Subcutaneous abdominal adipose tissue (tissue), 5 donors: ENCODE measurements at regions not wholly inside any gene's neighbourhood (a gene's known extent, or its start where the extent isn't known, plus 50 kb on each side); places are given as distances from the start of the nearest gene placed in this dataset.

Experiments
- H3K27ac ChIP-seq: one replicate; pipeline ENCODE4 v1.7.0; 2013; ENCODE audit warnings: low read depth, mild to moderate bottlenecking, inconsistent platforms, low read length, moderate library complexity
- H3K27me3 ChIP-seq, 5 donors: one replicate each; pipeline ENCODE4 v1.7.0; 2013; ENCODE audit warnings: low read length in 5 of 5, inconsistent platforms in 1 of 5; ENCODE audit not compliant: control insufficient read depth in 5 of 5, insufficient read depth in 4 of 5
- H3K36me3 ChIP-seq, 5 donors: one replicate each; pipeline ENCODE4 v1.7.0; 2013; ENCODE audit warnings: low read length in 5 of 5; ENCODE audit not compliant: control insufficient read depth in 5 of 5, insufficient read depth in 5 of 5
- H3K4me1 ChIP-seq, 5 donors: one replicate each; pipeline ENCODE4 v1.7.0; 2013; ENCODE audit warnings: low read length in 5 of 5, mild to moderate bottlenecking in 3 of 5, moderate library complexity in 1 of 5; ENCODE audit not compliant: control insufficient read depth in 5 of 5, insufficient read depth in 5 of 5
- H3K4me3 ChIP-seq, 5 donors: one replicate each; pipeline ENCODE4 v1.7.0; 2013; ENCODE audit warnings: low read length in 5 of 5, low read depth in 1 of 5
- H3K9ac ChIP-seq, 5 donors: one replicate each; pipeline ENCODE4 v1.7.0; 2013; ENCODE audit warnings: low read length in 5 of 5, mild to moderate bottlenecking in 4 of 5, moderate library complexity in 3 of 5
- H3K9me3 ChIP-seq, 5 donors: one replicate each; pipeline ENCODE4 v1.7.0; 2013; ENCODE audit warnings: low read length in 5 of 5; ENCODE audit not compliant: control insufficient read depth in 5 of 5
- donor health status: healthy.
- donor health status: healthy.
- donor health status: healthy.
- donor health status: healthy.
- donor health status: healthy.

- no peak overlapping the region for H3K9ac ChIP-seq
- H3K27ac ChIP-seq = no peak overlapping the region
- H3K9me3 ChIP-seq = no peaks in the 10 kb centered on the region
- H3K4me1 ChIP-seq = no peaks in the 10 kb centered on the region
- no peaks in the 10 kb centered on the region for H3K27me3 ChIP-seq
- H3K36me3 ChIP-seq = no peaks in the 10 kb centered on the region
- H3K4me3 ChIP-seq = no peak overlapping the region
These were observed 257.8 kb upstream of the TARS1 start for GRCh38 chr5:33182986-33183385.

GRCh38 chr5:33184367-33184766, 256.4 kb upstream of the TARS1 start:
- Histone ChIP-seq H3K4me1 (no peaks in the 10 kb centered on the region), H3K27me3 (no peaks in the 10 kb centered on the region), H3K4me3 (no peak overlapping the region), H3K9me3 (peaks cover 0 to 4% (median 2%) of the 10 kb centered on the region in 5 donors), H3K36me3 (no peaks in the 10 kb centered on the region), H3K27ac (no peak overlapping the region), H3K9ac (no peak overlapping the region)

GRCh38 chr5:33188089-33188488, 252.7 kb upstream of the TARS1 start:
- no peaks in the 10 kb centered on the region for H3K27me3 ChIP-seq
- no peaks in the 10 kb centered on the region for H3K4me1 ChIP-seq
- no peak overlapping the region for H3K9ac ChIP-seq
- H3K36me3 ChIP-seq = no peaks in the 10 kb centered on the region
- H3K27ac ChIP-seq = no peak overlapping the region
- peaks cover 0 to 4% (median 2%) of the 10 kb centered on the region in 5 donors for H3K9me3 ChIP-seq
- no peak overlapping the region for H3K4me3 ChIP-seq

GRCh38 chr5:33194914-33195313, 245.9 kb upstream of the TARS1 start:
- H3K27me3 ChIP-seq = no peaks in the 10 kb centered on the region
- no peaks in the 10 kb centered on the region for H3K9me3 ChIP-seq
- no peak overlapping the region for H3K27ac ChIP-seq
- H3K9ac ChIP-seq = no peak overlapping the region
- no peak overlapping the region for H3K4me3 ChIP-seq
- no peaks in the 10 kb centered on the region for H3K36me3 ChIP-seq
- peaks cover 0 to 4% (median 0%) of the 10 kb centered on the region in 5 donors for H3K4me1 ChIP-seq

GRCh38 chr5:33195431-33196165, 245.2 kb upstream of the TARS1 start:
- H3K27ac ChIP-seq = no peak overlapping the region
- H3K4me1 ChIP-seq = peaks cover 0 to 4% (median 0%) of the 10 kb centered on the region in 5 donors
- no peaks in the 10 kb centered on the region for H3K27me3 ChIP-seq
- no peak overlapping the region for H3K4me3 ChIP-seq
- H3K36me3 ChIP-seq = no peaks in the 10 kb centered on the region
- no peak overlapping the region for H3K9ac ChIP-seq
- H3K9me3 ChIP-seq = no peaks in the 10 kb centered on the region

GRCh38 chr5:33198836-33199235, 241.9 kb upstream of the TARS1 start:
- H3K9me3 ChIP-seq = no peaks in the 10 kb centered on the region
- H3K27ac ChIP-seq = no peak overlapping the region
- H3K36me3 ChIP-seq = no peaks in the 10 kb centered on the region
- no peak overlapping the region for H3K9ac ChIP-seq
- no peaks in the 10 kb centered on the region for H3K27me3 ChIP-seq
- H3K4me3 ChIP-seq = no peak overlapping the region
- peaks cover 0 to 4% (median 0%) of the 10 kb centered on the region in 5 donors for H3K4me1 ChIP-seq

GRCh38 chr5:33203931-33204330, 236.8 kb upstream of the TARS1 start:
- H3K4me1 ChIP-seq = peaks cover 0 to 21% (median 9%) of the 10 kb centered on the region in 5 donors
- H3K27me3 ChIP-seq = no peaks in the 10 kb centered on the region
- no peak overlapping the region for H3K27ac ChIP-seq
- no peak overlapping the region for H3K4me3 ChIP-seq
- no peaks in the 10 kb centered on the region for H3K36me3 ChIP-seq
- no peak overlapping the region for H3K9ac ChIP-seq
- H3K9me3 ChIP-seq = no peaks in the 10 kb centered on the region

GRCh38 chr5:33205079-33205478, 235.7 kb upstream of the TARS1 start:
- Histone ChIP-seq H3K27me3 (no peaks in the 10 kb centered on the region), H3K36me3 (no peaks in the 10 kb centered on the region), H3K27ac (no peak overlapping the region), H3K9ac (no peak overlapping the region), H3K4me3 (no peak overlapping the region), H3K4me1 (peaks cover 0 to 21% (median 9%) of the 10 kb centered on the region in 5 donors), H3K9me3 (no peaks in the 10 kb centered on the region)

- no peak overlapping the region for H3K4me3 ChIP-seq
- H3K9me3 ChIP-seq = no peaks in the 10 kb centered on the region
- H3K36me3 ChIP-seq = no peaks in the 10 kb centered on the region
- H3K4me1 ChIP-seq = peaks cover 0 to 21% (median 9%) of the 10 kb centered on the region in 5 donors
- H3K27ac ChIP-seq = no peak overlapping the region
- no peak overlapping the region for H3K9ac ChIP-seq
- no peaks in the 10 kb centered on the region for H3K27me3 ChIP-seq
These were observed 234.9 kb upstream of the TARS1 start for GRCh38 chr5:33205727-33206410.

- Histone ChIP-seq H3K4me1 (peaks cover 0 to 21% (median 9%) of the 10 kb centered on the region in 5 donors), H3K9me3 (no peaks in the 10 kb centered on the region), H3K9ac (no peak overlapping the region), H3K27ac (no peak overlapping the region), H3K36me3 (no peaks in the 10 kb centered on the region), H3K27me3 (no peaks in the 10 kb centered on the region), H3K4me3 (no peak overlapping the region)
These were observed 233.7 kb upstream of the TARS1 start for GRCh38 chr5:33206962-33207506.
